K562 (cell line): ENCODE measurements at regions not wholly inside any gene's neighbourhood (a gene's known extent, or its start where the extent isn't known, plus 50 kb on each side); places are given as distances from the start of the nearest gene placed in this dataset.

ENCODE experiments used
- ATAC-seq: fragments of 200-7000 bp; cut with Tn5 transposase; 3 replicates; pipeline ENCODE4 v1.9.1; 2020; ENCODE audit warnings: moderate library complexity
- BruUV-seq: library from RNA; stranded (reverse); fragments of 400-500 nt; replicated peaks from 2 replicates; lab custom pipeline; 2021; lab: Mats Ljungman, UMichigan
- CTCF ChIA-PET: fragments of 300-600 bp; formaldehyde crosslinking; extraction: SDS; loops from one replicate; lab custom pipeline; 2021; ENCODE audit warnings: low intra/inter-chr PET ratio; lab: Yijun Ruan, JAX
- POLR2A ChIA-PET: fragments of 300-600, 350-650 bp; sonication (Branson Sonifier 250); formaldehyde crosslinking; extraction: SDS; loops from one replicate; lab custom pipeline; 2021; ENCODE audit warnings: antibody characterized with exemption, inconsistent platforms; lab: Yijun Ruan, JAX
- DNase-seq, 4 experiments: peaks; one replicate each; pipeline versions ENCODE4 v3.0.0 to v3.0.0-alpha.2; 2011 to 2018; ENCODE audit warnings: low spot score in 3 of 4, mixed read lengths in 3 of 4; ENCODE audit errors: extremely low read depth in 1 of 4
- FAIRE-seq: peaks from 2 replicates; lab custom pipeline; 2011; peaks lifted over from hg19 to GRCh38; lab: Jason Lieb, UNC
- H2AFZ ChIP-seq: 2 replicates; pipeline ENCODE4 v1.6.0; 2011; ENCODE audit warnings: low read depth, low read length, control low read depth, inconsistent platforms
- H3K27ac ChIP-seq: fragments of 200-600 bp; 3 replicates; pipeline ENCODE4 v1.8.0; 2011; ENCODE audit warnings: low read depth, mild to moderate bottlenecking, control low read depth, inconsistent platforms, low read length, moderate library complexity, mixed read lengths; ENCODE audit errors: extremely low read depth
- H3K27me3 ChIP-seq, 2 experiments: fragments of 300-600 bp in 1 of 2; 2 replicates in 1 of 2; 3 replicates in 1 of 2; pipeline versions ENCODE4 v1.6.0 to v1.8.0; 2011; ENCODE audit warnings: inconsistent platforms in 2 of 2, low read length in 2 of 2, mild to moderate bottlenecking in 1 of 2, mixed read lengths in 1 of 2, moderate library complexity in 1 of 2; ENCODE audit not compliant: control insufficient read depth in 2 of 2, insufficient read depth in 2 of 2
- H3K36me3 ChIP-seq: fragments of 300-600 bp; 3 replicates; pipeline ENCODE4 v1.8.0; 2011; ENCODE audit warnings: mild to moderate bottlenecking, low read length, inconsistent platforms; ENCODE audit not compliant: control insufficient read depth, insufficient read depth
- H3K4me1 ChIP-seq, 2 experiments: fragments of 200-600 bp in 1 of 2; replicated peaks in 1 of 2; 2 replicates in 1 of 2; 3 replicates in 1 of 2; pipeline versions ENCODE4 v1.5.1 to v1.8.0; 2011; ENCODE audit warnings: inconsistent platforms in 2 of 2, low read length in 2 of 2, mild to moderate bottlenecking in 1 of 2, mixed read lengths in 1 of 2, moderate library complexity in 1 of 2; ENCODE audit not compliant: control insufficient read depth in 2 of 2, insufficient read depth in 2 of 2
- H3K4me2 ChIP-seq: 2 replicates; pipeline ENCODE4 v1.6.1; 2011; ENCODE audit warnings: low read length, control low read depth, inconsistent platforms, mixed read lengths; ENCODE audit not compliant: insufficient read depth
- H3K4me3 ChIP-seq: fragments of 200-600 bp; sonication (generic), shearing (Covaris generic); 2 replicates; pipeline ENCODE4 v1.5.1; 2016; ENCODE audit warnings: control low read depth, inconsistent platforms
- H3K79me2 ChIP-seq: fragments of 200-600 bp; 3 replicates; pipeline ENCODE4 v1.8.0; 2011; ENCODE audit warnings: low read length, inconsistent platforms; ENCODE audit not compliant: control insufficient read depth, insufficient read depth
- H3K9ac ChIP-seq, 2 experiments: 2 replicates each; pipeline versions ENCODE4 v1.6.0 to v1.6.1; 2011; ENCODE audit warnings: low read depth in 2 of 2, low read length in 2 of 2, control low read depth in 1 of 2, inconsistent platforms in 1 of 2, mild to moderate bottlenecking in 1 of 2, mixed read lengths in 1 of 2; ENCODE audit not compliant: insufficient read depth in 1 of 2
- H3K9me1 ChIP-seq: one replicate; pipeline ENCODE4 v1.6.0; 2011; ENCODE audit warnings: inconsistent platforms, mild to moderate bottlenecking, low read length, moderate library complexity; ENCODE audit not compliant: control insufficient read depth, insufficient read depth
- H3K9me3 ChIP-seq: replicated peaks from 2 replicates; pipeline ENCODE4 v1.5.1; 2011; ENCODE audit warnings: low read depth, low read length, inconsistent platforms; ENCODE audit not compliant: control insufficient read depth, insufficient read depth
- H4K20me1 ChIP-seq: replicated peaks from 2 replicates; pipeline ENCODE4 v1.6.1; 2011; ENCODE audit warnings: low read length, inconsistent platforms, mixed read lengths; ENCODE audit not compliant: control insufficient read depth, insufficient read depth
- CXXC5 ChIP-seq: fragments of 250-450 bp; sonication (Bioruptor Pico); IDR thresholded peaks from 2 replicates; pipeline ENCODE4 v1.8.0; 2022; ENCODE audit warnings: inconsistent platforms, mild to moderate bottlenecking, moderate library complexity
- E2F1 ChIP-seq: sonication (generic); formaldehyde crosslinking; IDR thresholded peaks from 2 replicates; pipeline ENCODE4 v1.8.1; 2023; ENCODE audit warnings: mild to moderate bottlenecking, missing genetic modification reagents, moderate library complexity
- SP1 ChIP-seq: sonication (generic); formaldehyde crosslinking; IDR thresholded peaks from 2 replicates; pipeline ENCODE4 v1.8.1; 2022; ENCODE audit warnings: mild to moderate bottlenecking, missing genetic modification reagents
- ZNF184 ChIP-seq: sonication (generic); formaldehyde crosslinking; IDR thresholded peaks from 2 replicates; pipeline ENCODE4 v1.5.0; 2020; ENCODE audit warnings: missing genetic modification reagents
- WGBS: fragments of 100-300 bp; shearing (Covaris generic); methylation state at CpG from one replicate; pipeline ENCODE4 v1.1.6; 2016; ENCODE audit warnings: low coverage, mixed read lengths; ENCODE audit not compliant: insufficient coverage; ENCODE audit errors: missing lambda C conversion rate; 5-methylcytosine and 5-hydroxymethylcytosine counted together
- in situ Hi-C: fragments of 300-500 bp; cut with MboI; formaldehyde crosslinking; loops from 4 replicates; pipeline ENCODE4 v1.15.0; 2018; ENCODE audit warnings: inconsistent platforms, mixed read lengths
- intact Hi-C: fragments of 100-400 bp; cut with micrococcal nuclease; formaldehyde crosslinking; loops from 2 replicates; pipeline ENCODE4 v1.14.2; 2022
- TF ChIP-seq, protein P1 (sequence below): sonication (generic); formaldehyde crosslinking; IDR thresholded peaks from 2 replicates; pipeline ENCODE4 v1.8.0; 2022; ENCODE audit warnings: mild to moderate bottlenecking, missing genetic modification reagents
- TF ChIP-seq, protein P2 (sequence below), 3 experiments: IDR thresholded peaks in 2 of 3; conservative IDR thresholded peaks in 1 of 3; 2 replicates each; pipeline ENCODE4 v1.5.1; 2011 to 2012; ENCODE audit warnings: low read length in 3 of 3, mild to moderate bottlenecking in 3 of 3, control low read depth in 2 of 3, improper control_type of control experiment in 1 of 3, inconsistent platforms in 1 of 3, low read depth in 1 of 3, mixed read lengths in 1 of 3, moderate library complexity in 1 of 3; ENCODE audit not compliant: insufficient read depth in 2 of 3

- DNase-seq (peak in 1 of 4 experiments; percentile 10), FAIRE-seq (no peak), ATAC-seq (peak; percentile 65)
- Histone ChIP-seq H3K27ac (no peak overlapping the region), H3K9me3 (no peaks in the 10 kb centered on the region), H3K36me3 (no peaks in the 10 kb centered on the region), H3K4me2 (no peak overlapping the region), H3K4me1 (no peaks in the 10 kb centered on the region; a peak in 1 of 5 replicates), H3K9me1 (no peaks in the 10 kb centered on the region), H3K9ac (no peak overlapping the region), H3K79me2 (no peaks in the 10 kb centered on the region), H2AFZ (no peak overlapping the region), H3K4me3 (no peak overlapping the region), H3K27me3 (no peaks in the 10 kb centered on the region), H4K20me1 (no peaks in the 10 kb centered on the region)
- BruUV-seq, result no TSS peak
- in situ Hi-C loops, result no loop called here
- POLR2A ChIA-PET, result no interaction called here
- WGBS, result 21% methylated on average over 2 of the region's 2 CpGs
- TF ChIP-seq E2F1 (CRISPR knock-in tag) (no peak), ZNF184 (CRISPR knock-in tag) (no peak), SP1 (CRISPR knock-in tag) (no peak), CXXC5 (CRISPR knock-in tag) (no peak)
- TF ChIP-seq, protein P1, sequence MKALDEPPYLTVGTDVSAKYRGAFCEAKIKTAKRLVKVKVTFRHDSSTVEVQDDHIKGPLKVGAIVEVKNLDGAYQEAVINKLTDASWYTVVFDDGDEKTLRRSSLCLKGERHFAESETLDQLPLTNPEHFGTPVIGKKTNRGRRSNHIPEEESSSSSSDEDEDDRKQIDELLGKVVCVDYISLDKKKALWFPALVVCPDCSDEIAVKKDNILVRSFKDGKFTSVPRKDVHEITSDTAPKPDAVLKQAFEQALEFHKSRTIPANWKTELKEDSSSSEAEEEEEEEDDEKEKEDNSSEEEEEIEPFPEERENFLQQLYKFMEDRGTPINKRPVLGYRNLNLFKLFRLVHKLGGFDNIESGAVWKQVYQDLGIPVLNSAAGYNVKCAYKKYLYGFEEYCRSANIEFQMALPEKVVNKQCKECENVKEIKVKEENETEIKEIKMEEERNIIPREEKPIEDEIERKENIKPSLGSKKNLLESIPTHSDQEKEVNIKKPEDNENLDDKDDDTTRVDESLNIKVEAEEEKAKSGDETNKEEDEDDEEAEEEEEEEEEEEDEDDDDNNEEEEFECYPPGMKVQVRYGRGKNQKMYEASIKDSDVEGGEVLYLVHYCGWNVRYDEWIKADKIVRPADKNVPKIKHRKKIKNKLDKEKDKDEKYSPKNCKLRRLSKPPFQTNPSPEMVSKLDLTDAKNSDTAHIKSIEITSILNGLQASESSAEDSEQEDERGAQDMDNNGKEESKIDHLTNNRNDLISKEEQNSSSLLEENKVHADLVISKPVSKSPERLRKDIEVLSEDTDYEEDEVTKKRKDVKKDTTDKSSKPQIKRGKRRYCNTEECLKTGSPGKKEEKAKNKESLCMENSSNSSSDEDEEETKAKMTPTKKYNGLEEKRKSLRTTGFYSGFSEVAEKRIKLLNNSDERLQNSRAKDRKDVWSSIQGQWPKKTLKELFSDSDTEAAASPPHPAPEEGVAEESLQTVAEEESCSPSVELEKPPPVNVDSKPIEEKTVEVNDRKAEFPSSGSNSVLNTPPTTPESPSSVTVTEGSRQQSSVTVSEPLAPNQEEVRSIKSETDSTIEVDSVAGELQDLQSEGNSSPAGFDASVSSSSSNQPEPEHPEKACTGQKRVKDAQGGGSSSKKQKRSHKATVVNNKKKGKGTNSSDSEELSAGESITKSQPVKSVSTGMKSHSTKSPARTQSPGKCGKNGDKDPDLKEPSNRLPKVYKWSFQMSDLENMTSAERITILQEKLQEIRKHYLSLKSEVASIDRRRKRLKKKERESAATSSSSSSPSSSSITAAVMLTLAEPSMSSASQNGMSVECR, result no peak
- TF ChIP-seq, protein P2, sequence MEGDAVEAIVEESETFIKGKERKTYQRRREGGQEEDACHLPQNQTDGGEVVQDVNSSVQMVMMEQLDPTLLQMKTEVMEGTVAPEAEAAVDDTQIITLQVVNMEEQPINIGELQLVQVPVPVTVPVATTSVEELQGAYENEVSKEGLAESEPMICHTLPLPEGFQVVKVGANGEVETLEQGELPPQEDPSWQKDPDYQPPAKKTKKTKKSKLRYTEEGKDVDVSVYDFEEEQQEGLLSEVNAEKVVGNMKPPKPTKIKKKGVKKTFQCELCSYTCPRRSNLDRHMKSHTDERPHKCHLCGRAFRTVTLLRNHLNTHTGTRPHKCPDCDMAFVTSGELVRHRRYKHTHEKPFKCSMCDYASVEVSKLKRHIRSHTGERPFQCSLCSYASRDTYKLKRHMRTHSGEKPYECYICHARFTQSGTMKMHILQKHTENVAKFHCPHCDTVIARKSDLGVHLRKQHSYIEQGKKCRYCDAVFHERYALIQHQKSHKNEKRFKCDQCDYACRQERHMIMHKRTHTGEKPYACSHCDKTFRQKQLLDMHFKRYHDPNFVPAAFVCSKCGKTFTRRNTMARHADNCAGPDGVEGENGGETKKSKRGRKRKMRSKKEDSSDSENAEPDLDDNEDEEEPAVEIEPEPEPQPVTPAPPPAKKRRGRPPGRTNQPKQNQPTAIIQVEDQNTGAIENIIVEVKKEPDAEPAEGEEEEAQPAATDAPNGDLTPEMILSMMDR (IDR thresholded peaks at IDR 0.05 in 2 of 3, conservative IDR thresholded peaks at IDR 0.05 in 1 of 3; ENCODE audit: insufficient read depth in 2 of 3, low read depth in 1 of 3, low read length in 3 of 3), result peak in 2 of 3 experiments; percentile 23 to 30; a peak in 1 of 6 replicates
- CTCF ChIA-PET, result no interaction called here
- intact Hi-C loops, result no loop called here
Observed at GRCh38 chr3:101131767-101132166, 138.5 kb upstream of the ABI3BP start.
